Spleen (tissue), 7 donors: ENCODE measurements at regions not wholly inside any gene's neighbourhood (a gene's known extent, or its start where the extent isn't known, plus 50 kb on each side); places are given as distances from the start of the nearest gene placed in this dataset.

Source experiments
- POLR2AphosphoS5 ChIP-seq, 3 donors: sonication (generic); formaldehyde crosslinking; IDR thresholded peaks; one replicate each; pipeline ENCODE4 v1.5.1; 2017; ENCODE audit warnings: antibody characterized with exemption in 3 of 3
- TF ChIP-seq, protein P1 (sequence below), 11 experiments: fragments of 200-600 bp in 7 of 11; fragments of 450-650 bp in 4 of 11; sonication (generic) in 4 of 11; IDR thresholded peaks in 8 of 11; conservative IDR thresholded peaks in 3 of 11; 1 replicate in 7 of 11; 2 replicates in 4 of 11; pipeline versions ENCODE4 v1.4.0 to v1.8.0; 2016 to 2021; ENCODE audit warnings: antibody characterized with exemption in 11 of 11, inconsistent platforms in 4 of 11, mild to moderate bottlenecking in 1 of 11
- donor health status: DM: no; HTN: no; CAD: no; lungs with moderate emphysema.
- donor health status: DM: no; HTN: no; CAD: no.
- donor health status: DM: no; HTN: no; CAD: no.

DNA sequence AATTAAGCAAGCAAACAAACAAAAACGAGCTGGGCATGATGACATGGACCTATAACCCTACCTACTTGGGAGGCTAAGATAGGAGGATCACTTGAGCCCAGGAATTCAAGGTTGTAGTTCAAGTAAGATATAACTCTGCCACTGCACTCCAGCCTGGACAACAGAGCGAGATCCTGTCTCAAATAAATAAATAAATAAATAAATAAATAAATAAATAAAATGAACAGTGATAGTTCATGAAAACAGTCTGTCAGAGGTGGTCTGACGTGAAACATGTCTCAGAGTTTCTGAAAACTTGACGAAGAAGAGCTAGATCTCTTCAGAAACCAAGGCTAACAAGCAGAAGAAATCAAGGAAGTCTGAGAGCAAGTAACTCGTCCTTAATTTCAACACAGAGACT is 188.8 kb upstream of the GPC6 start:
- TF ChIP-seq, protein P1, sequence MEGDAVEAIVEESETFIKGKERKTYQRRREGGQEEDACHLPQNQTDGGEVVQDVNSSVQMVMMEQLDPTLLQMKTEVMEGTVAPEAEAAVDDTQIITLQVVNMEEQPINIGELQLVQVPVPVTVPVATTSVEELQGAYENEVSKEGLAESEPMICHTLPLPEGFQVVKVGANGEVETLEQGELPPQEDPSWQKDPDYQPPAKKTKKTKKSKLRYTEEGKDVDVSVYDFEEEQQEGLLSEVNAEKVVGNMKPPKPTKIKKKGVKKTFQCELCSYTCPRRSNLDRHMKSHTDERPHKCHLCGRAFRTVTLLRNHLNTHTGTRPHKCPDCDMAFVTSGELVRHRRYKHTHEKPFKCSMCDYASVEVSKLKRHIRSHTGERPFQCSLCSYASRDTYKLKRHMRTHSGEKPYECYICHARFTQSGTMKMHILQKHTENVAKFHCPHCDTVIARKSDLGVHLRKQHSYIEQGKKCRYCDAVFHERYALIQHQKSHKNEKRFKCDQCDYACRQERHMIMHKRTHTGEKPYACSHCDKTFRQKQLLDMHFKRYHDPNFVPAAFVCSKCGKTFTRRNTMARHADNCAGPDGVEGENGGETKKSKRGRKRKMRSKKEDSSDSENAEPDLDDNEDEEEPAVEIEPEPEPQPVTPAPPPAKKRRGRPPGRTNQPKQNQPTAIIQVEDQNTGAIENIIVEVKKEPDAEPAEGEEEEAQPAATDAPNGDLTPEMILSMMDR (IDR thresholded peaks at IDR 0.05 in 8 of 11, conservative IDR thresholded peaks at IDR 0.05 in 3 of 11) = no peak
- TF ChIP-seq POLR2AphosphoS5 (IDR thresholded peaks at IDR 0.05) = no peak
